ENCODE measurements at regions not wholly inside any gene's neighbourhood (a gene's known extent, or its start where the extent isn't known, plus 50 kb on each side); places are given as distances from the start of the nearest gene placed in this dataset.

GRCh38 chrX:131595120-131595519 is 51.2 kb downstream of the OR13H1 start:
- CTCF ChIA-PET = no interaction called here
- H3K36me3 Mint-ChIP-seq (ENCODE audit: low read depth) = no peaks in the 10 kb centered on the region
- no peak overlapping the region for H3K4me3 Mint-ChIP-seq

GRCh38 chrX:131607792-131608369 is 64.0 kb downstream of the OR13H1 start:
- H3K4me3 Mint-ChIP-seq = no peak overlapping the region
- H3K9me3 Mint-ChIP-seq = no peaks in the 10 kb centered on the region
- no peak overlapping the region for H3K27ac Mint-ChIP-seq
- no peak for DNase-seq
- H3K4me1 Mint-ChIP-seq (ENCODE audit: low read depth) = no peaks in the 10 kb centered on the region
- H3K27me3 Mint-ChIP-seq (ENCODE audit: low read depth) = peaks cover 12% of the 10 kb centered on the region
- no peaks in the 10 kb centered on the region for H3K36me3 Mint-ChIP-seq (ENCODE audit: low read depth)
- intact Hi-C loops (cut with micrococcal nuclease) = no loop called here
- CTCF ChIA-PET = no interaction called here

More at GRCh38 chrX:131595120-131595519, 51.2 kb downstream of the OR13H1 start:
- Mint-ChIP-seq H3K27ac (no peak overlapping the region), H3K9me3 (peaks cover 3% of the 10 kb centered on the region), H3K27me3 (ENCODE audit: low read depth) (peaks cover 3% of the 10 kb centered on the region), H3K4me1 (ENCODE audit: low read depth) (no peaks in the 10 kb centered on the region)
- DNase-seq = no peak
- intact Hi-C loops (cut with micrococcal nuclease) = no loop called here

GRCh38 chrX:131609480-131609879 is 65.6 kb downstream of the OR13H1 start:
- Mint-ChIP-seq H3K36me3 (ENCODE audit: low read depth) (no peaks in the 10 kb centered on the region), H3K4me3 (no peak overlapping the region), H3K9me3 (no peaks in the 10 kb centered on the region), H3K27ac (no peak overlapping the region), H3K27me3 (ENCODE audit: low read depth) (peaks cover 12% of the 10 kb centered on the region), H3K4me1 (ENCODE audit: low read depth) (no peaks in the 10 kb centered on the region)
- intact Hi-C loops (cut with micrococcal nuclease) = no loop called here
- DNase-seq = no peak
- CTCF ChIA-PET = no interaction called here

- no peak for DNase-seq
- CTCF ChIA-PET = no interaction called here
- H3K27me3 Mint-ChIP-seq (ENCODE audit: low read depth) = peaks cover 2% of the 10 kb centered on the region
- H3K4me1 Mint-ChIP-seq (ENCODE audit: low read depth) = no peaks in the 10 kb centered on the region
- no peaks in the 10 kb centered on the region for H3K9me3 Mint-ChIP-seq
- H3K4me3 Mint-ChIP-seq = no peak overlapping the region
- no peak overlapping the region for H3K27ac Mint-ChIP-seq
- intact Hi-C loops (cut with micrococcal nuclease) = no loop called here
- H3K36me3 Mint-ChIP-seq (ENCODE audit: low read depth) = no peaks in the 10 kb centered on the region
Observed at GRCh38 chrX:131613260-131613659, 69.4 kb downstream of the OR13H1 start.

- no peak for DNase-seq
- no peak overlapping the region for H3K27ac Mint-ChIP-seq
- H3K4me3 Mint-ChIP-seq = no peak overlapping the region
- H3K9me3 Mint-ChIP-seq = no peaks in the 10 kb centered on the region
- no peaks in the 10 kb centered on the region for H3K36me3 Mint-ChIP-seq (ENCODE audit: low read depth)
- CTCF ChIA-PET = no interaction called here
- peaks cover 2% of the 10 kb centered on the region for H3K27me3 Mint-ChIP-seq (ENCODE audit: low read depth)
- intact Hi-C loops (cut with micrococcal nuclease) = no loop called here
- H3K4me1 Mint-ChIP-seq (ENCODE audit: low read depth) = no peaks in the 10 kb centered on the region
Observed at GRCh38 chrX:131614241-131614640, 70.4 kb downstream of the OR13H1 start.

DNA sequence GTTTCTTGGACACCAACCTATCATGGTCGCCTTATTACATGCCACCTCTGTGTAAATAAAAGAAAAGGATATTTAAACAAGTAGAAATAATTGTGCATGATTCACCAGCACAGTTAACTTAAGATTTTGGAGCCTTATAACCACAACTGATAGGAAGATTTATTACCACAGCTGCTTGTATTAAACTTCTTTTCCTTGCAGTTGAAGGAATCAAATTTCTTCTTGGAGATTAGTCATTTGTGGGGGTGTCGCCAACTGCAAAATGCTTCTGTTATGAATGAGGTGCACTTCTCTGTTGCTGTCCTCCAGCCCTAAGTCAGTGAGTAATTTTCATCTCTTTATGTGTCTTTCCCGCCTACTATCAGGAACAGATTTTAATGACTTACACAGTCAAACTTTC is 73.3 kb downstream of the OR13H1 start:
- no peaks in the 10 kb centered on the region for H3K4me1 Mint-ChIP-seq (ENCODE audit: low read depth)
- no peak for DNase-seq
- CTCF ChIA-PET = no interaction called here
- H3K36me3 Mint-ChIP-seq (ENCODE audit: low read depth) = no peaks in the 10 kb centered on the region
- H3K9me3 Mint-ChIP-seq = no peaks in the 10 kb centered on the region
- H3K27me3 Mint-ChIP-seq (ENCODE audit: low read depth) = peaks cover 2% of the 10 kb centered on the region
- intact Hi-C loops (cut with micrococcal nuclease) = no loop called here
- no peak overlapping the region for H3K27ac Mint-ChIP-seq
- no peak overlapping the region for H3K4me3 Mint-ChIP-seq

GRCh38 chrX:131621650-131622049 is 77.8 kb downstream of the OR13H1 start:
- DNase-seq = no peak
- intact Hi-C loops (cut with micrococcal nuclease) = no loop called here
- H3K4me3 Mint-ChIP-seq = no peak overlapping the region
- no peaks in the 10 kb centered on the region for H3K36me3 Mint-ChIP-seq (ENCODE audit: low read depth)
- H3K27ac Mint-ChIP-seq = no peak overlapping the region
- H3K27me3 Mint-ChIP-seq (ENCODE audit: low read depth) = peaks cover 2% of the 10 kb centered on the region
- no peaks in the 10 kb centered on the region for H3K9me3 Mint-ChIP-seq
- CTCF ChIA-PET = no interaction called here
- H3K4me1 Mint-ChIP-seq (ENCODE audit: low read depth) = no peaks in the 10 kb centered on the region

GRCh38 chrX:131626681-131627296 is 82.9 kb downstream of the OR13H1 start:
- DNase-seq = no peak
- Mint-ChIP-seq H3K27ac (no peak overlapping the region), H3K9me3 (no peaks in the 10 kb centered on the region), H3K4me3 (no peak overlapping the region), H3K27me3 (ENCODE audit: low read depth) (peaks cover 8% of the 10 kb centered on the region), H3K36me3 (ENCODE audit: low read depth) (no peaks in the 10 kb centered on the region), H3K4me1 (ENCODE audit: low read depth) (no peaks in the 10 kb centered on the region)
- CTCF ChIA-PET = no interaction called here
- intact Hi-C loops (cut with micrococcal nuclease) = no loop called here

DNA sequence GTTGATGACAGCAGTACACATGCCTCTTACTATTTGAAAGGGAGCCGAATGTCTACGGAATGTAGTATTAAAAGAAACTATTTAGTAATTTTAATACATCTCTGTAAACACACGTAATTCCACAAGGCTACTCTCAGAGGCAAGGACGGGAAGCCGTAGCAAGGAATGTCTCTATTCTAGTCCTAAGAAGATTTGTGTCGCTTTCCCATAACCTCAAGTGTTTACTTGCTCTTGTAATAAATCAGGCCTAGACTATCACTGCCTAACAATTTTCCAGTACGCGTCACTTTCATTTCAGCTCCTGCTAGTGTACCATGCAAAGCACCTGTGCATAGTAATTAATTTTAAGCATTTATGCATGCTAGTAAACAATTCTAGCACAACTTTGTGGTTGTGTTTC is 86.7 kb downstream of the OR13H1 start:
- H3K27ac Mint-ChIP-seq = no peak overlapping the region
- H3K4me1 Mint-ChIP-seq (ENCODE audit: low read depth) = peaks cover 2% of the 10 kb centered on the region
- intact Hi-C loops (cut with micrococcal nuclease) = loop anchor here (5.0 kb wide), 2 partner anchors 47 to 1088 kb away; no protein-coding TSS in a partner anchor
- no peaks in the 10 kb centered on the region for H3K36me3 Mint-ChIP-seq (ENCODE audit: low read depth)
- H3K27me3 Mint-ChIP-seq (ENCODE audit: low read depth) = peaks cover 8% of the 10 kb centered on the region
- DNase-seq = no peak
- H3K4me3 Mint-ChIP-seq = no peak overlapping the region
- CTCF ChIA-PET = no interaction called here
- H3K9me3 Mint-ChIP-seq = no peaks in the 10 kb centered on the region

GRCh38 chrX:131633285-131633917 is 89.5 kb downstream of the OR13H1 start:
- DNase-seq = peak; percentile 66
- no peak overlapping the region for H3K4me3 Mint-ChIP-seq
- intact Hi-C loops (cut with micrococcal nuclease) = loop anchor here (1.0 to 5.0 kb wide), 6 partner anchors 44 to 1091 kb away; no protein-coding TSS in a partner anchor
- no peaks in the 10 kb centered on the region for H3K27me3 Mint-ChIP-seq (ENCODE audit: low read depth)
- no peaks in the 10 kb centered on the region for H3K9me3 Mint-ChIP-seq
- CTCF ChIA-PET = interaction anchor here (0.7 to 1.2 kb wide), 3 partner anchors 44 to 658 kb away, joined by 3 to 4 read pairs (median 3); no protein-coding TSS in a partner anchor
- no peaks in the 10 kb centered on the region for H3K36me3 Mint-ChIP-seq (ENCODE audit: low read depth)
- no peak overlapping the region for H3K27ac Mint-ChIP-seq
- H3K4me1 Mint-ChIP-seq (ENCODE audit: low read depth) = peaks cover 2% of the 10 kb centered on the region

- Mint-ChIP-seq H3K27me3 (ENCODE audit: low read depth) (no peaks in the 10 kb centered on the region), H3K4me1 (ENCODE audit: low read depth) (peaks cover 2% of the 10 kb centered on the region), H3K36me3 (ENCODE audit: low read depth) (no peaks in the 10 kb centered on the region), H3K4me3 (no peak overlapping the region), H3K9me3 (no peaks in the 10 kb centered on the region), H3K27ac (no peak overlapping the region)
- no peak for DNase-seq
- intact Hi-C loops (cut with micrococcal nuclease) = loop anchor here (5.0 kb wide), 2 partner anchors 42 to 1093 kb away; no protein-coding TSS in a partner anchor
- CTCF ChIA-PET = no interaction called here
Observed at GRCh38 chrX:131634900-131635299, 91.0 kb downstream of the OR13H1 start.

DNA sequence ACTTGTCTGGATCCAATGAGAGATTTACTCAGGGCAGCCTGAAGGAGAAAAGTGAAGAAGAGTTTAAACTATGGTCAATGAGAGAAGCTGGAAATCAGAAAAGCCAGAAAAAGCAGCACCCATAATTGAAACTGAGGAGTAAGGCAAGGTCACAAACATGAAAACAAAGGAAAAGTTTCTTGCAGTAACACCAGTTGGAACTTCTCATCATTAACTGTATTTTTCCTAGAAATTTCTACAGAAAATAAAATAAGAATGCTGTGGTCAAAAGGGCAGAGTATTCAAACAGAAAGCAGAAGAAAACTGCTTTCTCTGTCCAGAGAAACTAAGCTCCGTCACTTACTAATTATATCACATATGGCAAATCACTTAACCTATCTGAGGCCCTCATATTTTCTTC is 102.2 kb downstream of the OR13H1 start:
- no peak overlapping the region for H3K27ac Mint-ChIP-seq
- DNase-seq = no peak
- no peak overlapping the region for H3K4me3 Mint-ChIP-seq
- H3K27me3 Mint-ChIP-seq (ENCODE audit: low read depth) = no peaks in the 10 kb centered on the region
- no peaks in the 10 kb centered on the region for H3K36me3 Mint-ChIP-seq (ENCODE audit: low read depth)
- no peaks in the 10 kb centered on the region for H3K9me3 Mint-ChIP-seq
- CTCF ChIA-PET = no interaction called here
- peaks cover 7% of the 10 kb centered on the region for H3K4me1 Mint-ChIP-seq (ENCODE audit: low read depth)
- intact Hi-C loops (cut with micrococcal nuclease) = no loop called here

DNA sequence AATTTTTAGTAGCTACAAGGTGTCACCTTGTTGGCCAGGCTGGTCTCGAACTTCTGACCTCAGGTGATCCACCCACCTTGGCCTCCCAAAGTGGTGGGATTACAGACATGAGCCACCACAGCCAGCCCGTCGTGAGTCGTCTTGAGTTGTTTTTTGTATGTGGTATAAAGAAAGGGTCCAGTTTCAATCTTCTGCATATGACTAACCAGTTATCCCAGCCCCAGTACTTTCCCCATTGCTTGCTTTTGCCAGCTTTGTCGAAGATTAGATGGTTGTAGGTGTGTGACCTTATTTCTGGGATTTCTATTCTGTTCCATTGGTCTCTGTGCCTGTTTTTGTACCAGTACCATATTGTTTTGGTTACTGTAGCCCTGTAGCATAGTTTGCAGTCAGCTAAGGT is 105.9 kb downstream of the OR13H1 start:
- Mint-ChIP-seq H3K4me1 (ENCODE audit: low read depth) (peaks cover 7% of the 10 kb centered on the region), H3K36me3 (ENCODE audit: low read depth) (no peaks in the 10 kb centered on the region), H3K27ac (no peak overlapping the region), H3K27me3 (ENCODE audit: low read depth) (peaks cover 6% of the 10 kb centered on the region), H3K9me3 (no peaks in the 10 kb centered on the region), H3K4me3 (no peak overlapping the region)
- no peak for DNase-seq
- CTCF ChIA-PET = no interaction called here
- intact Hi-C loops (cut with micrococcal nuclease) = no loop called here
